ENCODE measurements at regions not wholly inside any gene's neighbourhood (a gene's known extent, or its start where the extent isn't known, plus 50 kb on each side); places are given as distances from the start of the nearest gene placed in this dataset.

- TF ChIP-seq CTCF (IDR thresholded peaks at IDR 0.05; ENCODE audit: control insufficient read depth, extremely low read depth, insufficient read depth) = no peak
- H3K4me3 ChIP-seq (ENCODE audit: low read depth, low read length) = no peak overlapping the region
- no peak for DNase-seq (ENCODE audit: low read depth)
These were observed 232.0 kb upstream of the GRIA4 start for GRCh38 chr11:105377870-105378269.

GRCh38 chr11:105372206-105372605 lies 232.6 kb upstream of the CARD18 start:
- no peak for TF ChIP-seq CTCF (IDR thresholded peaks at IDR 0.05; ENCODE audit: control insufficient read depth, extremely low read depth, insufficient read depth)
- no peak for DNase-seq (ENCODE audit: low read depth)
- H3K4me3 ChIP-seq (ENCODE audit: low read depth, low read length) = no peak overlapping the region

GRCh38 chr11:105371311-105371710 lies 231.7 kb upstream of the CARD18 start:
- DNase-seq (ENCODE audit: low read depth) = no peak
- TF ChIP-seq CTCF (IDR thresholded peaks at IDR 0.05; ENCODE audit: control insufficient read depth, extremely low read depth, insufficient read depth) = no peak
- H3K4me3 ChIP-seq (ENCODE audit: low read depth, low read length) = no peak overlapping the region

GRCh38 chr11:105368711-105369110 lies 229.1 kb upstream of the CARD18 start:
- no peak overlapping the region for H3K4me3 ChIP-seq (ENCODE audit: low read depth, low read length)
- no peak for DNase-seq (ENCODE audit: low read depth)
- TF ChIP-seq CTCF (IDR thresholded peaks at IDR 0.05; ENCODE audit: control insufficient read depth, extremely low read depth, insufficient read depth) = no peak

- no peak for TF ChIP-seq CTCF (IDR thresholded peaks at IDR 0.05; ENCODE audit: control insufficient read depth, extremely low read depth, insufficient read depth)
- DNase-seq (ENCODE audit: low read depth) = no peak
- no peak overlapping the region for H3K4me3 ChIP-seq (ENCODE audit: low read depth, low read length)
These were observed 227.6 kb upstream of the CARD18 start for GRCh38 chr11:105367129-105367528.

- H3K4me3 ChIP-seq (ENCODE audit: low read depth, low read length) = no peak overlapping the region
- no peak for DNase-seq (ENCODE audit: low read depth)
- no peak for TF ChIP-seq CTCF (IDR thresholded peaks at IDR 0.05; ENCODE audit: control insufficient read depth, extremely low read depth, insufficient read depth)
These were observed 222.1 kb upstream of the CARD18 start for GRCh38 chr11:105361651-105362050.

- no peak for TF ChIP-seq CTCF (IDR thresholded peaks at IDR 0.05; ENCODE audit: control insufficient read depth, extremely low read depth, insufficient read depth)
- no peak overlapping the region for H3K4me3 ChIP-seq (ENCODE audit: low read depth, low read length)
- DNase-seq (ENCODE audit: low read depth) = no peak
These were observed 218.2 kb upstream of the CARD18 start for GRCh38 chr11:105357764-105358163.
